ENCODE measurements at regions not wholly inside any gene's neighbourhood (a gene's known extent, or its start where the extent isn't known, plus 50 kb on each side); places are given as distances from the start of the nearest gene placed in this dataset.

DNA sequence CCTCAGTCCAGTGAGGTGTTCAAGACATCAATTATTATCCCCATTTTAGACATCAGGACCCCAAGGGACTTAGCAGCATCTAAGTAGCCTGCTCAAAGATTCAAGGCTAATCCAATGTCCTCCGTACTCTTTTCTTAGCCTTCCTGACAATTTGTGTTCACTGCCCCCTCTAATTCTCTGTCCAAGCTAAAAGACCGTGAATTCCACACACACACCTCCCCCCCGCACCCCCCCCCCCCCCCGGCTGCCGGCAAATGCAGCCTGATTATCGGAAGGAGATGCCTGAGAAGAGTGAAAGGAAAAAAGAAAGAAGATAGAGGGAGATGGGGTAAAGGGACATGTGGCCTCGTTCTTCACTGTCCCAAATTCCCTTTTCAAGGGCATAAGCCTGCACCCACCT is 58.1 kb upstream of the NLK start:
- H3K79me1 ChIP-seq (ENCODE audit: low read depth, low read length): no peaks in the 10 kb centered on the region
- H4K20me1 ChIP-seq (replicated peaks in 1 of 2; ENCODE audit: control insufficient read depth in 1 of 2, insufficient read depth in 2 of 2, low read length in 2 of 2): no peaks in the 10 kb centered on the region
- no peak for FAIRE-seq
- no peaks in the 10 kb centered on the region for H3K23me2 ChIP-seq (ENCODE audit: low read depth, low read length)
- H2BK12ac ChIP-seq (ENCODE audit: low read depth, low read length): no peak overlapping the region
- no peak overlapping the region for H4K5ac ChIP-seq (ENCODE audit: insufficient read length, low read depth, low read length)
- H3K4me3 ChIP-seq (ENCODE audit: extremely low read depth in 1 of 4, insufficient read depth in 2 of 4, low read depth in 3 of 4, low read length in 4 of 4): no peak overlapping the region
- H4K8ac ChIP-seq (ENCODE audit: extremely low read depth, insufficient read depth, low read length): no peak overlapping the region
- CTCF ChIA-PET (ENCODE audit: partially characterized antibody): no interaction called here
- H2AFZ ChIP-seq (ENCODE audit: low read length): no peak overlapping the region
- H3K14ac ChIP-seq (ENCODE audit: insufficient read length): no peak overlapping the region
- H2BK120ac ChIP-seq (replicated peaks; ENCODE audit: low read depth, low read length): no peak overlapping the region
- no peaks in the 10 kb centered on the region for H3K79me2 ChIP-seq (ENCODE audit: control insufficient read depth in 1 of 2, insufficient read depth in 2 of 2, low read length in 2 of 2)
- no peak for TF ChIP-seq RXRA (IDR thresholded peaks at IDR 0.05; ENCODE audit: insufficient read depth, low read depth, low read length)
- TF ChIP-seq CHD2 (IDR thresholded peaks at IDR 0.05; ENCODE audit: low read length): no peak
- no peak for DNase-seq (ENCODE audit: low read depth in 1 of 2, low spot score in 2 of 2)
- POLR2A ChIA-PET (ENCODE audit: partially characterized antibody): no interaction called here
- no peak overlapping the region for H3K4ac ChIP-seq (replicated peaks; ENCODE audit: insufficient read length, low read depth, low read length)
- H4K91ac ChIP-seq (replicated peaks; ENCODE audit: insufficient read length, low read length): no peak overlapping the region
- no peaks in the 10 kb centered on the region for H3K9me3 ChIP-seq (ENCODE audit: insufficient read depth in 2 of 2, low read depth in 1 of 2, low read length in 1 of 2)
- H2BK20ac ChIP-seq (ENCODE audit: low read length): no peak overlapping the region
- no peak overlapping the region for H2AK5ac ChIP-seq (ENCODE audit: low read depth, low read length)
- no peaks in the 10 kb centered on the region for H3K36me3 ChIP-seq (ENCODE audit: control insufficient read depth in 2 of 4, insufficient read depth in 4 of 4, low read length in 3 of 4)
- no peak overlapping the region for H3K23ac ChIP-seq (ENCODE audit: insufficient read length)
- 85% methylated on average over 3 of the region's 7 CpGs; no CpG with 5 or more reads in 1 of the 2 experiments for WGBS, 2 experiments (ENCODE audit: extremely low coverage in 1 of 2, insufficient coverage in 1 of 2, insufficient read length in 1 of 2, insufficient replicate concordance in 2 of 2, low coverage in 1 of 2, low lambda C conversion rate in 2 of 2, missing lambda C conversion rate in 1 of 2)
- peaks cover 0 to 4% (median 0%) of the 10 kb centered on the region in 4 experiments; a peak in 2 of 7 replicates for H3K4me1 ChIP-seq (replicated peaks in 1 of 4; ENCODE audit: control insufficient read depth in 3 of 4, insufficient read depth in 4 of 4, low read length in 3 of 4)
- no peaks in the 10 kb centered on the region; a peak in 1 of 7 replicates for H3K27me3 ChIP-seq (replicated peaks in 1 of 4; ENCODE audit: control insufficient read depth in 3 of 4, extremely low read depth in 1 of 4, insufficient read depth in 3 of 4, low read length in 3 of 4)
- H3K56ac ChIP-seq (replicated peaks; ENCODE audit: insufficient read length, low read depth, low read length): no peak overlapping the region
- H3K27ac ChIP-seq (ENCODE audit: low read depth, low read length): no peak overlapping the region
- no peak overlapping the region for H3K9ac ChIP-seq (replicated peaks in 1 of 4; ENCODE audit: extremely low read depth in 1 of 4, low read depth in 3 of 4, low read length in 3 of 4)
- H3K4me2 ChIP-seq (ENCODE audit: insufficient read depth in 1 of 2, low read depth in 2 of 2, low read length in 2 of 2): no peak overlapping the region
- H2BK15ac ChIP-seq (ENCODE audit: low read length): no peak overlapping the region
- no peak overlapping the region for H2BK5ac ChIP-seq (ENCODE audit: low read depth, low read length)
- H3K18ac ChIP-seq (ENCODE audit: extremely low read depth, low read length): no peak overlapping the region
